Osteocyte (in vitro differentiated cells): ENCODE measurements at regions not wholly inside any gene's neighbourhood (a gene's known extent, or its start where the extent isn't known, plus 50 kb on each side); places are given as distances from the start of the nearest gene placed in this dataset.

ENCODE experiments used
- DNase-seq: peaks from one replicate; pipeline ENCODE4 v3.0.0; 2021; ENCODE audit warnings: mixed read lengths; ENCODE audit not compliant: unreplicated experiment; ENCODE audit errors: extremely low spot score
- H3K27ac Mint-ChIP-seq: one replicate; pipeline ENCODE4 v1.8.0; 2021; ENCODE audit warnings: mild to moderate bottlenecking, mixed read lengths; ENCODE audit not compliant: unreplicated experiment
- H3K27me3 Mint-ChIP-seq: one replicate; pipeline ENCODE4 v1.8.0; 2021; ENCODE audit warnings: mixed read lengths; ENCODE audit not compliant: unreplicated experiment
- H3K36me3 Mint-ChIP-seq: one replicate; pipeline ENCODE4 v1.8.0; 2021; ENCODE audit warnings: mixed read lengths; ENCODE audit not compliant: unreplicated experiment
- H3K4me1 Mint-ChIP-seq: one replicate; pipeline ENCODE4 v1.8.0; 2021; ENCODE audit warnings: mixed read lengths; ENCODE audit not compliant: unreplicated experiment
- H3K4me3 Mint-ChIP-seq: one replicate; pipeline ENCODE4 v1.8.0; 2021; ENCODE audit warnings: mild to moderate bottlenecking, moderate library complexity, mixed read lengths; ENCODE audit not compliant: unreplicated experiment
- H3K9me3 Mint-ChIP-seq: one replicate; pipeline ENCODE4 v1.8.0; 2021; ENCODE audit warnings: mixed read lengths; ENCODE audit not compliant: unreplicated experiment
- TF ChIP-seq, protein P1 (sequence below): fragments of 200-600 bp; sonication (generic); IDR thresholded peaks from 2 replicates; pipeline ENCODE4 v1.5.0; 2021; ENCODE audit warnings: antibody characterized with exemption, mild to moderate bottlenecking, moderate library complexity

DNA sequence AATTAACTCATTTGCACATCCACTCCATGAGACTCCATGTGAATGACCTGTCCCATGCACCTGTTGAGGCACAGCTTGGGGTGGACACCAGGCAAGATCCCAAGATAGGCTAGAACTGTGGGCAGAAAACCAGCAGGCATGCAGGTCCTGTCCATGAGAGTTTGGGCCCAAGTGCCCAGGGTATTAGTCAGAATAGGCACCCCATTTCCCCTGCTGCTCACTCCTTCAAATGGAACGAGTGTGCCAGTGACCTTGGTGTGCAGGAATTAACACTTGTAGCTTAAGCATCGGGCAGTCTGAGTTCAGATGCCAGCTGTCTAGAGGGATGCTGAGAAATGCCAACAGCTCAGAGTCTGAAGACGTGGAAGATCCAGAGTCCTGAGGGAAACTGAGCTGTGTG, 254.1 kb upstream of the GLI3 start:
- TF ChIP-seq, protein P1, sequence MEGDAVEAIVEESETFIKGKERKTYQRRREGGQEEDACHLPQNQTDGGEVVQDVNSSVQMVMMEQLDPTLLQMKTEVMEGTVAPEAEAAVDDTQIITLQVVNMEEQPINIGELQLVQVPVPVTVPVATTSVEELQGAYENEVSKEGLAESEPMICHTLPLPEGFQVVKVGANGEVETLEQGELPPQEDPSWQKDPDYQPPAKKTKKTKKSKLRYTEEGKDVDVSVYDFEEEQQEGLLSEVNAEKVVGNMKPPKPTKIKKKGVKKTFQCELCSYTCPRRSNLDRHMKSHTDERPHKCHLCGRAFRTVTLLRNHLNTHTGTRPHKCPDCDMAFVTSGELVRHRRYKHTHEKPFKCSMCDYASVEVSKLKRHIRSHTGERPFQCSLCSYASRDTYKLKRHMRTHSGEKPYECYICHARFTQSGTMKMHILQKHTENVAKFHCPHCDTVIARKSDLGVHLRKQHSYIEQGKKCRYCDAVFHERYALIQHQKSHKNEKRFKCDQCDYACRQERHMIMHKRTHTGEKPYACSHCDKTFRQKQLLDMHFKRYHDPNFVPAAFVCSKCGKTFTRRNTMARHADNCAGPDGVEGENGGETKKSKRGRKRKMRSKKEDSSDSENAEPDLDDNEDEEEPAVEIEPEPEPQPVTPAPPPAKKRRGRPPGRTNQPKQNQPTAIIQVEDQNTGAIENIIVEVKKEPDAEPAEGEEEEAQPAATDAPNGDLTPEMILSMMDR, result no peak
- DNase-seq, result no peak
- peaks cover 19% of the 10 kb centered on the region for H3K27me3 Mint-ChIP-seq
- H3K36me3 Mint-ChIP-seq, result no peaks in the 10 kb centered on the region
- H3K27ac Mint-ChIP-seq, result no peak overlapping the region
- H3K4me3 Mint-ChIP-seq, result no peak overlapping the region
- peaks cover 41% of the 10 kb centered on the region for H3K4me1 Mint-ChIP-seq
- H3K9me3 Mint-ChIP-seq, result peaks cover 4% of the 10 kb centered on the region

DNA sequence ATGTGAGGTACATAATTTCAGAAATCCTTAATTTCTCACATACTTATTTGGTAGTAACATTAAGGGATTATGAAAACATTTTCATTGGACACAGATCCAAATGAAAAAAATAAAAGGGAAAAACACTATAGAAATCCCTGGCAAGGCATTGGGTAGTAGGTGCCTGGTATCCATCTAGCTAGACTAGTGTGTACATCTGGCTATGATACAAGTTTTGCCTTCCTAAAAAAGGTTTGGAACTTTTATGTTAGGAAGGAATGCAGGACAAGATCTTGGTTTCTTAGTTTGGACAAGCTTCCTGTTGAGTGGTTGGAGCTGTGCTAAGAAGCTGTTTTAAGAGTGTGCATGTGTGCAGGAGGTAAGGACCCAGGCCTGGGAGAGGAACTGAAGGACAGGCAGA, 252.3 kb upstream of the GLI3 start:
- H3K36me3 Mint-ChIP-seq, result no peaks in the 10 kb centered on the region
- TF ChIP-seq, protein P1, result no peak
- H3K4me1 Mint-ChIP-seq, result peaks cover 27% of the 10 kb centered on the region
- H3K9me3 Mint-ChIP-seq, result no peaks in the 10 kb centered on the region
- peaks cover 18% of the 10 kb centered on the region for H3K27me3 Mint-ChIP-seq
- no peak overlapping the region for H3K4me3 Mint-ChIP-seq
- DNase-seq, result no peak
- H3K27ac Mint-ChIP-seq, result no peak overlapping the region

DNA sequence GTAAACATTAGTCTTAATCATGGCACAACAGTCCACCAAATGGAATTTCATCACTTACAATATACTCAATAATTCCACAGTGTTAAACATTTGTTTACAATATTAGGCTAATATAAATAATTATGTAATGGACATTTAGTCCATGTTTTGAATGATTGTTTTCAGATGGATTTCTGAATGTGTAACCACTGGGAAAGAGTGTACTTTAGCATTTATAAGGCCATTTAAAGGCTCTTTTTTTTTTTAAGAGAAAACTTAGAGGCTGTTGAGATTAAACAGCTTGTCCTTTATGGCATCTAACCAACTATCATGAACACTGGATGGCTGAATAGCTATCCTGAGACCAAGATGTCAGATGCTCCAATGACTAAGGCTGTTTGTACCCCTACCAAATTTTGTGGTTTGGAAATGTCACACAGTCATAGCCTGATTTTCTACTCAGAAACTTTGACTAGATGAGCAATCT, 248.3 kb upstream of the GLI3 start:
- H3K27ac Mint-ChIP-seq, result no peak overlapping the region

DNA sequence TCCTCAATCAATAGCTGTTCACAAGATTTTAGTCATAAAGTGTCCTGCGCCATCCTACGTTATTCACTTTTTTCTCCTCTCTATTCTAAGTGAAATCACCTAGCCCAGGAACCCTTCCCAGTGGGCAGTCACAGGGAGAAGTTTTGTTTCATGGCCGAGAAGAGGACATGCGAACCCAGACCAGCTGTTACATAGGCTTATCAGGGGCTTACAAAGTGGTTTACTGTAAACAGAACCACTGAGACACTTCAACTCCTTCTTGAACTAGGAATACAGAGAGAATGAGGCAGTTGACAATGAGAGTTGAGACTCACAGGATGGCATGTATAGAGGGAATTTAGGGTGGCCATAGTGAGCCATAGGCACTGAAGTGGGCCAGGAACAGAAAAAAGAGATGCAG, 246.9 kb upstream of the GLI3 start:
- DNase-seq, result no peak
- Mint-ChIP-seq H3K36me3 (no peaks in the 10 kb centered on the region), H3K27me3 (peaks cover 12% of the 10 kb centered on the region), H3K4me3 (no peak overlapping the region), H3K9me3 (no peaks in the 10 kb centered on the region), H3K4me1 (peaks cover 39% of the 10 kb centered on the region), H3K27ac (peak overlapping the region; percentile 31)
- TF ChIP-seq, protein P1, result no peak

More for the DNA sequence above, 248.3 kb upstream of the GLI3 start:
- H3K27me3 Mint-ChIP-seq, result peaks cover 18% of the 10 kb centered on the region
- no peak for DNase-seq
- H3K4me1 Mint-ChIP-seq, result peaks cover 30% of the 10 kb centered on the region
- no peak overlapping the region for H3K4me3 Mint-ChIP-seq
- TF ChIP-seq, protein P1, result no peak
- H3K36me3 Mint-ChIP-seq, result no peaks in the 10 kb centered on the region
- no peaks in the 10 kb centered on the region for H3K9me3 Mint-ChIP-seq

DNA sequence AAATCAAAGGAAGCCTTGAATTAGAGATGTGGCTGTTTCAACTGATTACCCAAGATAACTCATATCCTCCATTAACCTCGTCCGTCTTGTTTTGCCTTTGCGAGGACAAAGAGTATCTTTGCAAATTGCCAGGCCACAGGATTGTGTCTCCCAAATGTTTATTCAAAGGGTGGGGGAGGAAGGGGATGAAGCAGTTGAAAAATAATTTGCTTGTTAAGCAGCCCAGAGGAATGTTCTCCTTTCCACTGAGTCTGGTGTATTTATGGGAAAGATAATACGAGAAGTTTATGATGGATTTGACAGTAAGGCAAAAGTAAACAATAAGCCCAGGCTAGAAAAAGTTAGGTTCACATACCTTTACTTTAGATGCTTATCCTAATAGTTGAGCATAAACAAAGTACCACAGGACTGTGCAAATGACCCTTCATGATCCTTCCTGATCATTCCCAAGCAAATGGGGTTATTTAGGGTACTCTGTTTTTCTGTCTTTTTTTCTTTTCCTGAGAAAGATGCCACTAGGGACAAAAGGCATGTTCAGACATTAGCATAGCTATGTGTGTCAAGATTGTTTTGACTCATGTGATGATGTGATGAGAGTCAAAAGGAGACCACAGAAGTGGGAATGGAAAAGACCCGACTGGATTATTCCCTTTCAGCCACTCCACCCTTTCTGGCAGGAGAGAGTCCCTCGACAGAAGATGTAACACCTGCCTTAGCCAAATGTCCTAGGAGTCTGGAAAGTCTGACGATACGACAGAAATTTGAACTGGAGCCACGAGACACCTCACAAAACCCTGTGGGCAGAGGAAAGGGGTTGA, 243.0 kb upstream of the GLI3 start:
- Mint-ChIP-seq H3K27ac (peak overlapping the region; percentile 98), H3K4me1 (peaks cover 44% of the 10 kb centered on the region), H3K9me3 (no peaks in the 10 kb centered on the region), H3K4me3 (no peak overlapping the region), H3K27me3 (peaks cover 5% of the 10 kb centered on the region), H3K36me3 (no peaks in the 10 kb centered on the region)
- TF ChIP-seq, protein P1, result no peak
- no peak for DNase-seq
